T-helper 2 cell treated with Interferon-gamma antibody and Interleukin-4, amounts not matched to agents 100 ng/mL and 5 ng/mL, for 36 hours (primary cell): ENCODE measurements at regions not wholly inside any gene's neighbourhood (a gene's known extent, or its start where the extent isn't known, plus 50 kb on each side); places are given as distances from the start of the nearest gene placed in this dataset.
"Not testable (repeated sequence)": the region's sequence is repeated elsewhere in the genome, so short reads cannot be mapped to it uniquely, and the experiment has no call there.

ENCODE experiments used
- intact Hi-C: fragments of 100-400 bp; cut with micrococcal nuclease; formaldehyde crosslinking; loops from one replicate; pipeline ENCODE4 v1.15.1; 2023

GRCh38 chrX:151042842-151043241, 59.7 kb downstream of the HMGB3 start:
- intact Hi-C loops: no loop called here

DNA sequence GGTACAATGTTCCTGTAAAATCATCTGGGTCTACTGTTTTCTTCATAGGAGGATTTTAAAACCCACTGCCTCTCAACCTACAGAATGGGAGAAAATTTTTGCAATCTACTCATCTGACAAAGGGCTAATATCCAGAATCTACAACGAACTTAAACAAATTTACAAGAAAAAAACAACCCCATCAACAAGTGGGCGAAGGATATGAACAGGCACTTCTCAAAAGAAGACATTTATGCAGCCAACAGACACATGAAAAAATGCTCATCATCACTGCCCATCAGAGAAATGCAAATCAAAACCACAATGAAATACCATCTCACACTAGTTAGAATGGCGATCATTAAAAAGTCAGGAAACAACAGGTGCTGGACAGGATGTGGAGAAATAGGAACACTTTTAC, 83.2 kb downstream of the HMGB3 start:
- intact Hi-C loops: not testable (repeated sequence)

DNA sequence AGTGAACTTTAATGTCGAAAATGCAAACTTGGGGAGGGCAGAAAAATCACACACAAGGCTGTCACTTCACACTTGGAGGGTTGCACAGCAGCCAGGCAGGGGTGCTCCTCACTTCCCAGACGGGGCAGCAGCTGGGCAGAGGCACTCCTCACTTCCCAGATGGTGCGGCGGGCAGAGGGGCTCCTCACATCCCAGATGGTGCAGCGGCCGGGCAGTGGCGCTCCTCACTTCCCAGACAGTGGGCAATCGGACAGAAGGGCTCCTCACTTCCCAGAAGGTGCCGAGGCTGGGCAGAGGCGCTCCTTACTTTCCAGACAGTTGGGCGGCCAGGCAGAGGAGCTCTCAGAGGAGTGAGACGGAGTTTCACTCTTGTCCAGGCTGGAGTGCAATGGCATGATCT, 90.6 kb downstream of the HMGB3 start:
- intact Hi-C loops: loop anchor here (10.0 kb wide), 1 partner anchor 59 kb away; no protein-coding TSS in a partner anchor

- intact Hi-C loops: no loop called here
These were observed 95.4 kb upstream of the GPR50 start for GRCh38 chrX:151081016-151081415.

DNA sequence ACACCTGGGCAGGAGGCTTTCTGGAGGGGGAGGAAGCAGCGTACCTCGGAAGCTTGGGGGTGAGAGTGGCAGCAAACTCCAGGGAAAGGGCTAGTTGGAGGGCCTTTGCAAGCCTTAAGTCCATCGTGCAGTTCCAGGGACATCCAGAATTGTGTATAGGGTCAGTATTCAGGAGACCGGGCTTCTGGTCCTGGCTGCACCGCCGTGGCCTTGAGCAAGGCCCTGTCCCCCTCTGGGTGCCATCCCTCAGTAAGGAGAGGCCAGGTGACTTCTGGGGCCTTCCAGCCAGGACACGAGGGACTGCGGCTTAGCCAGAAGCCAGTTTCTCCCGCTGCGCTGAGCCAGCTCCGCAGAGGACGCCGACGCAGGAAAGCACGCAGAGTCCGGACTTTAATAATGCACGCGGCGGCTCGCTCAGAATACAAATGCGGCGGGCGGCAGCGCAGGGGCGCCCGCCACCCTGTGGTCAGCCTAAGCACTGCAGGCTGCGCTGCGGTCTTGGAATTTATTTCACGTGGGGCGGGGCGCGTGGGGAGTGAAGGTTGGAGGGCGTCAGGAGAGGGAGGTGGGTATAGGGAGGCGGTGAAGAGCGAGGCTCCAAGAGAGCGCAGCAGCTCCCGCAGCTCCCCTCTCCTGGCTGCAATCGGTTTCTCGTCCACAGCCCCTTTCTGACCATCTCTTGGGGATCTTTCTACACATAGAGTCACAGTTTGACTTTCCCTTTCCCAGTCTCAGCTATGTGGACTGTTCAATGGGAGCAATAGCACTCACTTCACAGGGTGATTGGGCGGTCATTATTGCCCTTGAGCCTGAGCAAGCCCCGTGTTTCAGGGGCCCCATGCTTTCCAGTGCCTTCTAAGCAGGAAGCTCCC, 94.1 kb upstream of the GPR50 start:
- intact Hi-C loops: loop anchor here (1.0 to 2.0 kb wide), 2 partner anchors 184 to 310 kb away; partner anchors contain the start of gene CD99L2

- intact Hi-C loops: no loop called here
These were observed 91.9 kb upstream of the GPR50 start for GRCh38 chrX:151084454-151084853.

- intact Hi-C loops: no loop called here
These were observed 91.2 kb upstream of the GPR50 start for GRCh38 chrX:151085207-151085606.

- intact Hi-C loops: no loop called here
These were observed 88.2 kb upstream of the GPR50 start for GRCh38 chrX:151088221-151088620.

- intact Hi-C loops: no loop called here
These were observed 77.4 kb upstream of the GPR50 start for GRCh38 chrX:151099001-151099400.

DNA sequence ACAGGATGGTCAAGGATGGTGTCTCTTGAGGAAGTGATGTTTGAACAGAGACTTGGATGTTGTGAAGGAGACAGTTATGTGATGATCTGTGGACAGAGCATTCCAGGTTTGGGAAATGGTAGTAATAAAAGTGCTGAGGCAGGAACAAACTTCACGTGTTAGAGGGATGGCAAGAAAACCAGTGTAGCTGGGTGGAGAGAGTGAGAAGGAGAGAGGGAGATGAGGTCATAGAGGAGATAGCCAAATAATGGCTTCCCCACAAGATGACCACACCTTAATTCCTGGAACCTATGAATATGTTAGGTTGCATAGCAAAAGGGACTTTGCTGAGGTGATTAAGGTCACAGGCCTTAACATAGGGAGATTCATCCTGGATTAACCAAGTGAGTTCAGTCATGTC, 75.6 kb upstream of the GPR50 start:
- intact Hi-C loops: no loop called here

- intact Hi-C loops: not testable (repeated sequence)
These were observed 63.2 kb upstream of the GPR50 start for GRCh38 chrX:151113200-151113599.
